ENCODE measurements at regions not wholly inside any gene's neighbourhood (a gene's known extent, or its start where the extent isn't known, plus 50 kb on each side); places are given as distances from the start of the nearest gene placed in this dataset.
"Not testable (repeated sequence)": the region's sequence is repeated elsewhere in the genome, so short reads cannot be mapped to it uniquely, and the experiment has no call there.

DNA sequence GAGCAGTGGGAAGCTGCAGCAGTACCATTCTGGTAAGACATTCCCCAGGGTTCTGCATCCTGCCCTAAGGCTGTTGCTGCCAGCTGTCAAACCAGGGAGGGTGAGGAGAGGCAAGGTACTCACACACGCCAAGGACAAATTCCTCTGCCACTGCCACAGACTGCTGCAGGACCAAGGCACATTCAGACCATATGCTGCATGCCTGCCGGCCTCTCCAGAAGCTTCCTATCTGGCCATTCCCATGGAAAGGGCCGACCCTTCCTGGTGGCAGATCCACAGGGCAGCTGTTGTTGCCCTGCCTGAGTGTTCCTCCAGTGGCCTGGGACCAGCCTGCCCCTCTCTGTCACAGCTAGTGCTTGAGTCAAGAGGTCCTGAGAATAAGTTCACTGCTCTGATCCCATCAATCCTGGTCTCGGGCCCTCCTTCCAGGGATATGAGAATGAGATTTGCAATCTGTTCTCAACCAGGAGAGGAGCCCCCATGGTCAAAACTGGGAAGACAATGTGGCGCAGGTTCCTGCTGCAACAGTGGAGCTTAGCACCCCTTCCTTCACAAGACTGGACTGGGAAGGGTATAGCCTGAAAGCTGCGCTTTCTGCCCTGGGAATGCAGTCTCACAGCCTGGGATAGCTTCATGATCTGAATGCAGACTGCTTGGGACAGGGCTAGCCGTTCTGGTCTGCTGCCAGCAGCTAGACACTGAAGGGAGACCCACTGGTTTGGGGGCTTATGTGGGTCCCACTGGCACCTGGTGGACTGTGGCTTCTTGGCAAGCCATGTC, 342.5 kb upstream of the NDST3 start:
- no peak for DNase-seq (ENCODE audit: low read depth in 3 of 3)

- no peak for DNase-seq (ENCODE audit: low read depth in 3 of 3)
Observed at GRCh38 chr4:117692538-117692937, 341.7 kb upstream of the NDST3 start.

GRCh38 chr4:117699595-117699994, 334.7 kb upstream of the NDST3 start:
- no peak for DNase-seq (ENCODE audit: low read depth in 3 of 3)

DNA sequence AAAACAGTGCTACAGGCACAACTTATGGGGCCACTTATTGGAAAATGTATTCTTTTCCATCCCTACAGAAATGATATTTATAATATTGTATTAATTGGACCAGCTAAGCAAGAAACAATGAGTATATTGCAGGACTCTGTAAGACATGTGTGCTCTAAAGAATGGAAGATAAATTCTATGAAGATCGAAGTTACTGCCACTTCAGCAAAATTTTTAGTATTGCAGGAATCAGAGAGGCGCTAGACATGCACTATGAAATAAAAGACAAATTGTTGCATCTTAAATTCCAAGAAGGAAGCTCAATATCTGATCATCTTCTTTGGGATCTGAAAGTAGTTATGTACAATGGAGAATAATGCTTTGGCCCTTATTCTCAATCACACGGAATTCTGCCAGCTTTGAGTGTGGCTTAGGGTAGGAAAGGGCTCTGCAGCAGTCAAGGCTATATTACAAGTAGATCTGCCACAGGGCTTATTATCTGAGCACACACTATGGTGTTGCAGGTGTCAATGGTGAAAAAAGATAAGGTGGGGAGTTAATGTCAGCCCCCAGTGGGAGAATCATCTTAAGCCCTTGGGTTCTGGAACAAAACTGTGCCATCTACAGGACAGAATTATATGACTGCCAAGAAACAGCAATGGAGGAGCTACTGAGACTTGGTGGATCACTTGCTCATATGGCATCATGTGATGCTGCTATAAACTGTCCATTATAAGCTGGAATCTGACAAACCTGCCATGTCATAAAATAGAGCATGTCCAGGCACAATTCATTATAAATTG, 334.0 kb upstream of the NDST3 start:
- DNase-seq (ENCODE audit: low read depth in 3 of 3), result no peak

GRCh38 chr4:117702353-117702752, 331.9 kb upstream of the NDST3 start:
- DNase-seq (ENCODE audit: low read depth in 3 of 3), result no peak

- DNase-seq (ENCODE audit: low read depth in 3 of 3), result no peak
Observed at GRCh38 chr4:117704721-117705120, 329.6 kb upstream of the NDST3 start.

DNA sequence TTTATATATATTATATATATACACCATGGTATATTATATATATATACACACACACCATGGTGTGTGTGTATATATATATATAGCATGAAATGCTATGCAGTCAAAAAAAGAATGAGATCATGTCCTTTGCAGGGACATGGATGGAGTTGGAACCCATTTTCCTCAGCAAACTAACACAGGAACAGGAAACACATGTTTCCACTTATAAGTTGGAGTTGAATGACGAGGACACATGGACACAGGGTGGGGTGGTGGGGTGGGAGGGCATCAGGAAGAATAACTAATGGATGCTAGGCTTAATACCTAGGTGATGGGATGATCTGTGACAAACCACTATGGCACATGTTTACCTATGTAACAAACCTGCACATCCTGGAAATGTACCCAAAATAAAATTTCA, 293.6 kb upstream of the NDST3 start:
- DNase-seq (ENCODE audit: low read depth in 3 of 3), result no peak

DNA sequence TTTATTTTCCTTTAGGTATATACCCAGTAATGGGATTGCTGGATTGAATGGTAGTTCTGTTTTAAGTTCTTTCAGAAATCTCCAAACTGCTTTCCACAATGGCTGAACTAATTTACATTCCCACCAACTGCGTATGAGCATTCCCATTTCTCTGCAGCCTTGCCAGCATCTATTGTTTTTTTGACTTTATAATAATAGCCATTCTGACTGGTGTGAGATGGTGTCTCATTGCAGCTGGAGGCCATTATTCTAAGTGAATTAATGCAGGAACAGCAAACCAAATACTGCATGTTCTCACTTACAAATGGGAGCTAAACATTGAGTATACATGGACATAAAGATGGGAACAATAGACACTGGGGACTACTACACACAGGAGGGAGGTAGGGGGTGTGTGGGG, 288.9 kb upstream of the NDST3 start:
- not testable (repeated sequence) for DNase-seq (ENCODE audit: low read depth in 3 of 3)

- DNase-seq (ENCODE audit: low read depth in 3 of 3), result no peak
Observed at GRCh38 chr4:117755438-117755837, 278.8 kb upstream of the NDST3 start.

DNA sequence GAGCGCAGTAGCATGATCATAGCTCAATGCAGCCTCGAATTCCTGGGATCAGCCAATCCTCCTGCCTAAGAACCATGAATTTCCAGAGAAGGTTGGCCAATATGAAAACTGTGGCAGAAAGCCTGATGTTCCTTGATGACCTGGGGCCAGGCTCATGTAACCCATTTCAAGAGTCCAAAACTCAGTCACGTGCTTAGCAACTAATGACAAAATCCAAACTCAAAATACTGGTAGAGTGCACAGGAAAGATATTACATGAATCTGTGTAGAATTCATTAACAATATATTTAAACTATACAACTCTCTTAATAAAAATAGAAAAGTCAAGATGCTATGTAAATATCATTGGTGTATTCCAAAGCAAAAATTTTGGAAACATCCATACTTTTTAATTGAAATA, 265.7 kb upstream of the NDST3 start:
- no peak for DNase-seq (ENCODE audit: low read depth in 3 of 3)

GRCh38 chr4:117770269-117771102, 263.8 kb upstream of the NDST3 start:
- DNase-seq (ENCODE audit: low read depth in 3 of 3), result no peak

DNA sequence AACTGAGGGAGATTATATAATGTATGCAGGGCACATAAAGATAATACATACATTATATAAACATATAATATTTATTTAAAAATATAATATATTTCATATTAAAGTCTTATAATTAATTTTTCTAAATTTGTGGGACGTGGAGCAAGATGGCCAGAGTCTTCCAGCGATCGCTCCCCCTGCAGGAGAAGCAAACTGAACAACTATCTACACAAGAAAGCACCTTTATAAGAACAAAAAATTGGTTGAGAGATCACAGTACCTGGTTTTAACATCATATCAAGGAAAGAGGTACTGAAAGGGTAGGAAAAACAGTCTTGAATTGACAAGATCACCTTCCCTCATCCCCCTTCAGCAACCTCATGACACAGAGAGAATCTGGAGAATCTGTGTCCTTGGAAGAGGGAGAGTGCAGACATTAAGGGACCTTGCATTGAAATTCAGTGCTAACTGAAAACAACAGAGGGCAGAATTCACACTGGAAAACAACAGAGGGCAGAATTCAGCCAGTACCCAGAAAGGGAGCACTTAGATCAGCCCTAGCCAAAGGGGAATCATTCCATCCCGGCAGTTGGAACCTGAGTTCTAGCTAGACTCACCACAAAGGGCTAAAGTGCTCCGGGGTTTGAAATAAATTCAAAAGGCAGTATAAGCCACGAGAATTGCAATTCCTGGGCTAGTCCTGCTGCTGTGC, 262.5 kb upstream of the NDST3 start:
- no peak for DNase-seq (ENCODE audit: low read depth in 3 of 3)

DNA sequence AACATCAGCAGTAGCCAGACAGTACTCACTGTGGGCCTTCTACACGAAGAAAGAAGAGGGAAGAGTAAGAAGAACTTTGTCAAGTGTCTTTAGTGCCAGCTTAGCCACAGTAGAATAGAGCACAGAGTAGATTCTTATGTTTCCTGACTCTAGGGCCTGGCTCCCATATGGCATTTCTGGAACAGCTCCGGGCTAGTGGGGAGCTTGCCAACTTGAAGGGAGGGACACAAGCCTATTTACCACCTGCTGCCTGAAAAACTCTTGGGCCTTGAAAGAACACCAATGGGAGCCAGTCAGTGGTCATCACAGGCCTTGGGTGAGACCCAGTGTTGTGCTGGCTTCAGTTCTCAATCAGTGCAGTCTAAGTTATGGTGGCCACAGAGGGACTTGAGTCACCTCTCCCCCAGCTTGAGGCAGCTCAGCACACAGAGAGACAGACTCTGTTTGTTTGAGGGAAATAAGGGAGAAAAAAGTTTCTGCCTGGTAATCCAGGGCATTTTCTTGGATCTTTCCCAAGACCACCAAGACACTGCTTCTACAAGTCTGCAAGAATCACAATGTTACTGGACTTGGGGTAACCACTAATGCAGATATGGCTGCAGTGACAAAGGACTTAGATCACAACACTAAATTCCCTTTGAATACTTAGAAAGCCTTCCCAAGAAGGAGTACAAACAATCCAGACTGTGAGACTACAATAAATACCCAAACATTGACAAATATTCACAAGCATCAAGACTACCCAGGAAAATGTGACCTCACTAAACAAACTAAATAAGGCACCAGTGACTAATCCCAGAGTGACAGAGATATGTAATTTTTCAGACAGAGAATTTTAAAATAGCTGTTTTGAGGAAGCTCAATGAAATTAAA, 261.0 kb upstream of the NDST3 start:
- DNase-seq (ENCODE audit: low read depth in 3 of 3), result no peak

DNA sequence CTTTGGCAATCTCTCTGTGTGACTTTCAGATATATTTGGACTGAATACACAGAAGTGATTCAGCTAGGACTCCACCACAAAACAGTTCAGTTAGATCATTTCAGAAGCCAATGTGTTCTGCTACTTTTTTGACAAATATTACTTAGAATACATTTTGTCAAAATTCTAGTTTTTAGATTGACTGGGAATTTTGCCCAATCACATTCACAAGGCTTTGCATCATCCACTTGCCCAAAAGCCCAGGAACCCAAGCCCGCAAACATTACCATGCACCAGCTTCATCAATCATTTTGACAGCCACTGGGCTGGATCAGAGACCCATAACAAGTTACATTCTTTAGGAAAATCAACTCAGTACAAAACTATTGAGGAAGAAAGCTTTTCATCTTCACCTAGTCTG, 256.6 kb upstream of the NDST3 start:
- no peak for DNase-seq (ENCODE audit: low read depth in 3 of 3)

DNA sequence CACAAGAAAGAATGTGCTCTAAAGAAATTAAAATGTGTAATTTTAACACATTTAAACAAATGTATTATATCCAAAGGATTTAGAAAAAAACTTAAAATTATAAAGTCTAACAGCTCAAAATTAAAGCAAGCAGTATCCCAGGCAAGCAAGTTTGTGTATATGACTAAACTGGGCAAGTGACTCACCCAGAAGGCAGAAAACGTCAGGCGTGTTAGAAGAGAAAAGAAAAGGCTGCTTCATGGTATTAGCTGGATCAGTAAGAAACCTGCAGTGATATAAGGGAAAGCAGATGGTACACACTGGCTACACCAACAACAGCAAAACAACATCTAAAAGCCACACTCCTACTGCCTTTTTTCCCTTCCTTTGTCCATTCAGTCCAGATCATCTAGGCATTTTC, 250.6 kb upstream of the NDST3 start:
- no peak for DNase-seq (ENCODE audit: low read depth in 3 of 3)

DNA sequence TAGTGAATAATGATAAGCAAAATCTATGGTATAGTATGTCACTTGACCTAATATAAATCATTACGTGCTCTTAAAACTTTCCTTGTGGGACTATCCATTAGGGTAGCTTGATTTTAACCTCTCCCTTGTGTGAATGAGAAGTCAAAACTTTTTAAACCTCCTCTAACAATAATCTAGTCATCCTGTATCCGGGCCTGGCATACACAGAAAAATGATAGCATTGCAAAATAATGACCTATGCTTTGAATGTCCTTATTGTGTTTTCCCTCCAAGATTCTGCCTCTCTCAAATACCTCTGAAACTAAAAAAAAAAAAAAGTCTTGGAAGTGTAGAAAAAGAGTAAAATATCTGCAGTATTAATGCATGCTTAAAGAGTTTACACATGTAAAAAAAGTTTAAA, 250.0 kb upstream of the NDST3 start:
- DNase-seq (ENCODE audit: low read depth in 3 of 3), result no peak

GRCh38 chr4:117786566-117786965, 247.7 kb upstream of the NDST3 start:
- DNase-seq (ENCODE audit: low read depth in 3 of 3), result no peak

- DNase-seq (ENCODE audit: low read depth in 3 of 3), result no peak
Observed at GRCh38 chr4:117793845-117794480, 240.3 kb upstream of the NDST3 start.

GRCh38 chr4:117796677-117797076, 237.6 kb upstream of the NDST3 start:
- DNase-seq (ENCODE audit: low read depth in 3 of 3), result no peak

DNA sequence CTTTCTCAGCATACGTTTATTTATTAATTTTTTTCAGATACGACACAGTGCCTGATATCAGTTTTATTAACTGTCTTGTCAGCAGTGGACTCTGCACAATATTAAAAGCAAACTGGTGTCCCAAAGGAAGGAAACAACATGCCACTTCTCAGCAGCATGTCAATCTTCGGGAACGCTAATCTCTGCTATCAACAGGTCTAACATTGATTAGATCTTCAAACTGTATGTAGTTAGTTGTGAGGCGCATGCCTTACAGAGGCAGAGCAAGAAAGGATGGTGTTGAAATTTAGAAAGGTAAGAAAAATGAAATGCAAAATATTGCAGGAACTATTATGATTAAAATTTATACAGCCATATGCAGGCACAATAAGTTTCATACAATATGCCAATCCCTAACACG, 233.7 kb upstream of the NDST3 start:
- DNase-seq (ENCODE audit: low read depth in 3 of 3), result no peak
